DOHH2 (cell line): ENCODE measurements at regions not wholly inside any gene's neighbourhood (a gene's known extent, or its start where the extent isn't known, plus 50 kb on each side); places are given as distances from the start of the nearest gene placed in this dataset.

Experiments
- CTCF ChIP-seq: fragments of 200-600 bp; sonication (generic); IDR thresholded peaks from one replicate; pipeline ENCODE4 v1.5.1; 2014; ENCODE audit warnings: antibody characterized with exemption, mild to moderate bottlenecking, low read depth, low read length; ENCODE audit not compliant: poor library complexity, severe bottlenecking
- EZH2phosphoT487 ChIP-seq: fragments of 200-600 bp; sonication (generic); IDR thresholded peaks from 2 replicates; pipeline ENCODE4 v1.6.1; 2017; ENCODE audit warnings: borderline replicate concordance, mild to moderate bottlenecking, antibody characterized with exemption, low read length, moderate library complexity, mixed read lengths

GRCh38 chr13:21823416-21823815, 152.5 kb downstream of the FGF9 start:
- TF ChIP-seq CTCF (no peak), EZH2phosphoT487 (no peak)
